OCI-LY1 (cell line): ENCODE measurements at regions not wholly inside any gene's neighbourhood (a gene's known extent, or its start where the extent isn't known, plus 50 kb on each side); places are given as distances from the start of the nearest gene placed in this dataset.

ENCODE experiments used
- H2AFZ ChIP-seq: fragments of 200-600 bp; sonication (generic), shearing (Covaris generic); 2 replicates; pipeline ENCODE4 v1.6.0; 2014; ENCODE audit warnings: antibody characterized with exemption, mild to moderate bottlenecking, low read length
- H3F3A ChIP-seq: fragments of 200-600 bp; sonication (generic), shearing (Covaris generic); 2 replicates; pipeline ENCODE4 v1.6.0; 2014; ENCODE audit warnings: mild to moderate bottlenecking, antibody characterized with exemption, low read length, moderate library complexity; ENCODE audit not compliant: insufficient read depth
- H3K27ac ChIP-seq: fragments of 200-600 bp; sonication (generic); 2 replicates; pipeline ENCODE4 v1.5.1; 2014; ENCODE audit warnings: low read length, mixed run types, mild to moderate bottlenecking, low read depth; ENCODE audit not compliant: poor library complexity, severe bottlenecking
- H3K27me3 ChIP-seq: fragments of 200-600 bp; sonication (generic); 2 replicates; pipeline ENCODE4 v1.6.0; 2014; ENCODE audit warnings: antibody characterized with exemption, mild to moderate bottlenecking, low read length, moderate library complexity; ENCODE audit not compliant: insufficient read depth
- H3K36me3 ChIP-seq: fragments of 200-600 bp; sonication (generic); 2 replicates; pipeline ENCODE4 v1.6.1; 2014; ENCODE audit warnings: mild to moderate bottlenecking, antibody characterized with exemption, low read length, moderate library complexity, mixed read lengths; ENCODE audit not compliant: insufficient read depth
- H3K4me1 ChIP-seq: fragments of 200-600 bp; sonication (generic); 2 replicates; pipeline ENCODE4 v1.5.1; 2014; ENCODE audit warnings: mild to moderate bottlenecking, low read length, moderate library complexity; ENCODE audit not compliant: insufficient read depth, severe bottlenecking
- H3K4me2 ChIP-seq: fragments of 200-600 bp; sonication (generic), shearing (Covaris generic); 2 replicates; pipeline ENCODE4 v1.6.1; 2014; ENCODE audit warnings: low read length
- H3K4me3 ChIP-seq: fragments of 200-600 bp; sonication (generic); 2 replicates; pipeline ENCODE4 v1.5.1; 2014; ENCODE audit warnings: low read length, low read depth, mild to moderate bottlenecking, mixed read lengths; ENCODE audit not compliant: poor library complexity, severe bottlenecking
- H3K79me2 ChIP-seq: fragments of 200-600 bp; shearing (Covaris generic); 2 replicates; pipeline ENCODE4 v1.6.1; 2016; ENCODE audit warnings: mixed run types, low read length, mixed read lengths; ENCODE audit not compliant: insufficient read depth
- H3K9ac ChIP-seq: fragments of 200-600 bp; sonication (generic), shearing (Covaris generic); 2 replicates; pipeline ENCODE4 v1.6.1; 2014; ENCODE audit warnings: mild to moderate bottlenecking, low read length, mixed read lengths
- H3K9me2 ChIP-seq: fragments of 200-600 bp; sonication (generic), shearing (Covaris generic); 2 replicates; pipeline ENCODE4 v1.6.1; 2014; ENCODE audit warnings: low read depth, mild to moderate bottlenecking, low read length, mixed read lengths
- H3K9me3 ChIP-seq: fragments of 200-600 bp; shearing (Covaris generic); 2 replicates; pipeline ENCODE4 v1.6.1; 2014; ENCODE audit warnings: low read length, mixed read lengths
- H4K20me1 ChIP-seq: fragments of 200-600 bp; sonication (generic), shearing (Covaris generic); 2 replicates; pipeline ENCODE4 v1.6.0; 2016; ENCODE audit warnings: mild to moderate bottlenecking, low read length; ENCODE audit not compliant: insufficient read depth
- CTCF ChIP-seq: fragments of 200-600 bp; sonication (generic), shearing (Covaris generic); IDR thresholded peaks from 2 replicates; pipeline ENCODE4 v1.5.1; 2017; ENCODE audit warnings: mild to moderate bottlenecking, antibody characterized with exemption, low read length, moderate library complexity, mixed read lengths
- EZH2 ChIP-seq: fragments of 200-600 bp; sonication (generic), shearing (Covaris generic); IDR thresholded peaks from 2 replicates; pipeline ENCODE4 v1.8.0; 2017; ENCODE audit warnings: borderline replicate concordance, mixed run types, mild to moderate bottlenecking, antibody characterized with exemption, low read length, moderate library complexity, mixed read lengths

- Histone ChIP-seq H3K4me1 (no peaks in the 10 kb centered on the region), H3K9me3 (no peaks in the 10 kb centered on the region), H3K4me2 (no peak overlapping the region), H4K20me1 (no peaks in the 10 kb centered on the region), H2AFZ (no peak overlapping the region), H3K9me2 (no peaks in the 10 kb centered on the region), H3K79me2 (no peaks in the 10 kb centered on the region), H3F3A (no peaks in the 10 kb centered on the region), H3K9ac (no peak overlapping the region), H3K36me3 (no peaks in the 10 kb centered on the region), H3K27ac (no peak overlapping the region), H3K4me3 (no peak overlapping the region), H3K27me3 (no peaks in the 10 kb centered on the region)
- TF ChIP-seq EZH2 (no peak), CTCF (no peak)
These were observed 152.4 kb upstream of the KIT start for GRCh38 chr4:54505362-54505761.

- Histone ChIP-seq H3K36me3 (no peaks in the 10 kb centered on the region), H3K4me2 (no peak overlapping the region), H3K9me3 (no peaks in the 10 kb centered on the region), H3K27me3 (no peaks in the 10 kb centered on the region), H3K9ac (no peak overlapping the region), H3K9me2 (no peaks in the 10 kb centered on the region), H3K79me2 (no peaks in the 10 kb centered on the region), H3K27ac (no peak overlapping the region), H3K4me1 (no peaks in the 10 kb centered on the region), H4K20me1 (no peaks in the 10 kb centered on the region), H3F3A (no peaks in the 10 kb centered on the region), H3K4me3 (no peak overlapping the region), H2AFZ (no peak overlapping the region)
- TF ChIP-seq EZH2 (no peak), CTCF (no peak)
These were observed 151.8 kb upstream of the KIT start for GRCh38 chr4:54505996-54506395.

- Histone ChIP-seq H3K4me3 (no peak overlapping the region), H3K27ac (no peak overlapping the region), H3K79me2 (no peaks in the 10 kb centered on the region), H3K9me2 (no peaks in the 10 kb centered on the region), H3K36me3 (no peaks in the 10 kb centered on the region), H4K20me1 (no peaks in the 10 kb centered on the region), H3F3A (no peaks in the 10 kb centered on the region), H3K27me3 (no peaks in the 10 kb centered on the region), H3K9me3 (no peaks in the 10 kb centered on the region), H3K4me2 (no peak overlapping the region), H2AFZ (no peak overlapping the region), H3K9ac (no peak overlapping the region), H3K4me1 (no peaks in the 10 kb centered on the region)
- TF ChIP-seq CTCF = no peak
- no peak for TF ChIP-seq EZH2
These were observed 148.7 kb upstream of the KIT start for GRCh38 chr4:54509057-54509456.
